Prostate gland (tissue), 2 donors: ENCODE measurements at regions not wholly inside any gene's neighbourhood (a gene's known extent, or its start where the extent isn't known, plus 50 kb on each side); places are given as distances from the start of the nearest gene placed in this dataset.

Experiments
- DNase-seq: peaks from one replicate; pipeline ENCODE4 v3.0.0-alpha.2; 2019; ENCODE audit warnings: low spot score
- H3K27ac ChIP-seq, 2 donors: fragments of 200-600 bp; sonication (generic); 2 replicates each; pipeline ENCODE4 v1.5.1; 2017 to 2019
- H3K27me3 ChIP-seq: fragments of 200-600 bp; sonication (generic); replicated peaks from 2 replicates; pipeline ENCODE4 v1.5.1; 2019; ENCODE audit not compliant: insufficient read depth
- H3K36me3 ChIP-seq, 2 donors: fragments of 200-600 bp; sonication (generic); 1 replicate in 1 of 2; 2 replicates in 1 of 2; pipeline versions ENCODE4 v1.5.1 to v1.8.1; 2017 to 2019
- H3K4me1 ChIP-seq: fragments of 200-600 bp; sonication (generic); replicated peaks from 2 replicates; pipeline ENCODE4 v1.5.1; 2019
- H3K4me3 ChIP-seq, 2 donors: fragments of 200-600 bp; sonication (generic); 2 replicates each; pipeline ENCODE4 v1.5.1; 2017 to 2019
- H3K9me3 ChIP-seq: fragments of 200-600 bp; sonication (generic); 2 replicates; pipeline ENCODE4 v1.5.1; 2017
- POLR2A ChIP-seq: fragments of 450-650 bp; IDR thresholded peaks from one replicate; pipeline ENCODE4 v1.6.1; 2016; ENCODE audit warnings: antibody characterized with exemption, mild to moderate bottlenecking
- POLR2AphosphoS5 ChIP-seq: sonication (generic); formaldehyde crosslinking; IDR thresholded peaks from one replicate; pipeline ENCODE4 v1.6.1; 2017; ENCODE audit warnings: antibody characterized with exemption
- WGBS: methylation state at CpG from one replicate; pipeline ENCODE4 v1.1.5; 2018; 5-methylcytosine and 5-hydroxymethylcytosine counted together
- intact Hi-C: fragments of 100-400 bp; cut with DNase I; formaldehyde crosslinking; loops from one replicate; pipeline ENCODE4 v1.14.2; 2022
- TF ChIP-seq, protein P1 (sequence below), 4 experiments: fragments of 200-600 bp in 2 of 4; fragments of 450-650 bp in 2 of 4; sonication (generic) in 2 of 4; IDR thresholded peaks; 1 replicate in 3 of 4; 2 replicates in 1 of 4; pipeline ENCODE4 v1.5.1; 2016 to 2019; ENCODE audit warnings: antibody characterized with exemption in 4 of 4, mild to moderate bottlenecking in 2 of 4, moderate library complexity in 2 of 4

DNA sequence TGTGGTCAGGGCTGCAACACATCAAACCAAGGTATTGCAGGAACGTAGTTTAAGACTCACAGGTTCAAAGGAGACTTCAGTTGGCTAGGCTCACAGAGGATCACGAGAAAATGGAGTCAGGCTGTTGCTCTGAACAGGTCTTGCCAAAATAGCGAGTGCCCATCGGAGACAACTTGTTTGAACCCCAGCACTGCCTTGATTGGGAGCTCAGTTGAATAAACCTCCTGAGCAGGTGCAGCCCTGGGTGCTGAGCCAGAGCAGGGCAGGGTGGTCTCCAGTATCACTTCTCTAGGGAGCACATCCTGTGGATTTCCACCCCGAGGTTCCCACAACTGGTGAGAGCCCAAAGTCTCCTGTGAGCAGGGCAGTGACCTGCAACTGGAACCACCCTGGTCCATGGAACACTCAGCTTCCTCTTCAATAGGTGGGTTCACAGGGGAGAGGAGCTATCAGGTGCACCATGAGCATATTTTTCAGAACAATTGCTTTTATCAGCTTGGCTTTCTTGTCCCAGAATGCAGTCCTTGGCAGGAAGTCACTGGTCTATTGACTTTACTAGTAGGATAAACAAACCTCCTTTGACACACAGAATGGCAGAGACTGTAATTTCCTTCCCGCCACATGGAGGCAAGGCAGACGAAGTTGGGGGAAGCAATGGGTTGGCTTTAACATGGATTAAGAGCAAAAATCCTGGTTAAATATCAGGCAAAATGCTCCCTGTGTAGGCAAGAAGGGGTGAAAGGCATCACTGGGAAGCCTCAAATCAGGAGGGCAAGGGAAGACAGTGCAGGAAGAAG is 267.7 kb upstream of the FOXQ1 start:
- H3K4me1 ChIP-seq, result no peaks in the 10 kb centered on the region
- WGBS, result 55% methylated on average over 7 of the region's 7 CpGs
- intact Hi-C loops, result no loop called here
- peak; percentile 69 for DNase-seq
- H3K27me3 ChIP-seq, result no peaks in the 10 kb centered on the region
- no peaks in the 10 kb centered on the region for H3K9me3 ChIP-seq
- no peak overlapping the region for H3K4me3 ChIP-seq
- no peak overlapping the region for H3K27ac ChIP-seq
- TF ChIP-seq, protein P1, sequence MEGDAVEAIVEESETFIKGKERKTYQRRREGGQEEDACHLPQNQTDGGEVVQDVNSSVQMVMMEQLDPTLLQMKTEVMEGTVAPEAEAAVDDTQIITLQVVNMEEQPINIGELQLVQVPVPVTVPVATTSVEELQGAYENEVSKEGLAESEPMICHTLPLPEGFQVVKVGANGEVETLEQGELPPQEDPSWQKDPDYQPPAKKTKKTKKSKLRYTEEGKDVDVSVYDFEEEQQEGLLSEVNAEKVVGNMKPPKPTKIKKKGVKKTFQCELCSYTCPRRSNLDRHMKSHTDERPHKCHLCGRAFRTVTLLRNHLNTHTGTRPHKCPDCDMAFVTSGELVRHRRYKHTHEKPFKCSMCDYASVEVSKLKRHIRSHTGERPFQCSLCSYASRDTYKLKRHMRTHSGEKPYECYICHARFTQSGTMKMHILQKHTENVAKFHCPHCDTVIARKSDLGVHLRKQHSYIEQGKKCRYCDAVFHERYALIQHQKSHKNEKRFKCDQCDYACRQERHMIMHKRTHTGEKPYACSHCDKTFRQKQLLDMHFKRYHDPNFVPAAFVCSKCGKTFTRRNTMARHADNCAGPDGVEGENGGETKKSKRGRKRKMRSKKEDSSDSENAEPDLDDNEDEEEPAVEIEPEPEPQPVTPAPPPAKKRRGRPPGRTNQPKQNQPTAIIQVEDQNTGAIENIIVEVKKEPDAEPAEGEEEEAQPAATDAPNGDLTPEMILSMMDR (IDR thresholded peaks at IDR 0.05), result peak in 1 of 4 experiments; percentile 10
- TF ChIP-seq POLR2AphosphoS5, result peak; percentile 86
- no peak for TF ChIP-seq POLR2A
- no peaks in the 10 kb centered on the region for H3K36me3 ChIP-seq

GRCh38 chr6:1043458-1043836 is 268.5 kb upstream of the FOXQ1 start:
- intact Hi-C loops, result no loop called here
- no peak for DNase-seq

DNA sequence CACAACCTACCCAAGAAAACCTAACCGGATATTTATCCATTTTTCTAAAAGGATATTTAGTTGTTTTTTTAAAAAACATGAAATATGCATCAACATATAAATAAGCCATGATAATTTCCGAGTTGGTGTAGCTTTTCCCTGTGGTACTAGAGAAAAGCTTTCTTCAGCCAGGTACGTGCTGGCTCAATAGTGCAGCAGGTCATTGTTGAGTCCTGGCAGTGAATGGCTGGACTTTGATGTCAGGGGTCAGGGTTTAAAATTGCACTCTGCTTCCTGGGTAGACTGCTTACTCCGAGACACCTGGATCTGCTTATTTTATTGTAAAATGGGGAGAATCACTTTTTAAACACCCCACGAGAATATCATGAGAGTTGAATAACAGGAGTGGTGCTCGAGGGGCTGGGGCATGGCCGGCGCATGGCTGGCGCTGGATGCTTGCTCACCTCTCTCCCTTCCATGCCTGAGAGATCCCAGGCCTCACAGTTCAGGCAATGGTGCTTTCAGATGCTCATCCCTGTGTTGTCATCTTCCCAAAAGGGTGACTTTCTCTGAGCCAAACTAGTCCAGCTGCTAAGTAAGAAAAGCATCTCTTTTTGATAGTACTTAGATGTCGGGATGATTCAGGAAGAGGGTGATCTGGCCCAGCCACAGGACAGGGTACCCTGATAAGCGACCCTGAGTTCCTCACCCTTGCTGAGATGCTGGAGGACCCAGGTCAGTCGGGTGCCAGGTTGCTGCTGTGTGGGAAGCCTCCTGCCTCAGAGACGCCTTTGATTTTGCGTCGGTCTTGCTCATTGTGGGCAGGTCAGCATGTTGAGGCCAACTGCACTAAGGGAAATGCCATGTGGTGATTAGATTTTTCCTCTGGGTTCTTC is 269.1 kb upstream of the FOXQ1 start:
- TF ChIP-seq, protein P1 (IDR thresholded peaks at IDR 0.05), result no peak
- TF ChIP-seq POLR2A (no peak), POLR2AphosphoS5 (no peak)
- H3K4me1 ChIP-seq, result no peaks in the 10 kb centered on the region
- no peaks in the 10 kb centered on the region for H3K36me3 ChIP-seq
- no peaks in the 10 kb centered on the region for H3K9me3 ChIP-seq
- no peak overlapping the region for H3K27ac ChIP-seq
- intact Hi-C loops, result no loop called here
- no peak for DNase-seq
- WGBS, result 92% methylated on average over 15 of the region's 15 CpGs
- no peak overlapping the region for H3K4me3 ChIP-seq
- no peaks in the 10 kb centered on the region for H3K27me3 ChIP-seq

More at GRCh38 chr6:1043458-1043836, 268.5 kb upstream of the FOXQ1 start:
- Histone ChIP-seq H3K27me3 (no peaks in the 10 kb centered on the region), H3K27ac (no peak overlapping the region), H3K4me1 (no peaks in the 10 kb centered on the region), H3K9me3 (no peaks in the 10 kb centered on the region), H3K36me3 (no peaks in the 10 kb centered on the region), H3K4me3 (no peak overlapping the region)
- TF ChIP-seq POLR2AphosphoS5 (no peak), POLR2A (no peak)
- TF ChIP-seq, protein P1 (IDR thresholded peaks at IDR 0.05), result no peak
- WGBS, result 90% methylated on average over 8 of the region's 8 CpGs

GRCh38 chr6:1040393-1040792 is 271.5 kb upstream of the FOXQ1 start:
- Histone ChIP-seq H3K36me3 (no peaks in the 10 kb centered on the region), H3K27ac (peak overlapping the region in 1 of 2 donors; percentile 32), H3K27me3 (no peaks in the 10 kb centered on the region), H3K4me3 (no peak overlapping the region), H3K9me3 (no peaks in the 10 kb centered on the region), H3K4me1 (no peaks in the 10 kb centered on the region)
- 73% methylated on average over 12 of the region's 12 CpGs for WGBS
- no peak for DNase-seq
- TF ChIP-seq POLR2AphosphoS5 (no peak), POLR2A (no peak)
- TF ChIP-seq, protein P1 (IDR thresholded peaks at IDR 0.05), result no peak
- intact Hi-C loops, result no loop called here
